DOHH2 (cell line): ENCODE measurements at regions not wholly inside any gene's neighbourhood (a gene's known extent, or its start where the extent isn't known, plus 50 kb on each side); places are given as distances from the start of the nearest gene placed in this dataset.

Source experiments
- H3F3A ChIP-seq: fragments of 200-600 bp; sonication (generic), shearing (Covaris generic); 2 replicates; pipeline ENCODE4 v1.6.0; 2016; ENCODE audit warnings: antibody characterized with exemption, mild to moderate bottlenecking; ENCODE audit not compliant: control insufficient read depth, insufficient read depth
- H3K27ac ChIP-seq: fragments of 200-600 bp; sonication (generic); 2 replicates; pipeline ENCODE4 v1.5.1; 2014; ENCODE audit warnings: low read depth, mild to moderate bottlenecking, low read length, moderate library complexity
- H3K27me3 ChIP-seq: fragments of 200-600 bp; sonication (generic); 2 replicates; pipeline ENCODE4 v1.6.1; 2014; ENCODE audit warnings: mild to moderate bottlenecking, low read length, mixed read lengths; ENCODE audit not compliant: control insufficient read depth
- H3K36me3 ChIP-seq: fragments of 200-600 bp; sonication (generic); 2 replicates; pipeline ENCODE4 v1.6.1; 2014; ENCODE audit warnings: mild to moderate bottlenecking, low read length, moderate library complexity, mixed read lengths; ENCODE audit not compliant: control insufficient read depth
- H3K4me1 ChIP-seq: fragments of 200-600 bp; sonication (generic); 2 replicates; pipeline ENCODE4 v1.6.1; 2014; ENCODE audit warnings: mild to moderate bottlenecking, low read length, mixed read lengths; ENCODE audit not compliant: control insufficient read depth
- H3K4me2 ChIP-seq: fragments of 200-600 bp; sonication (generic); 2 replicates; pipeline ENCODE4 v1.6.0; 2014; ENCODE audit warnings: mild to moderate bottlenecking, low read length, moderate library complexity
- H3K4me3 ChIP-seq: fragments of 200-600 bp; sonication (generic); 2 replicates; pipeline ENCODE4 v1.5.1; 2014; ENCODE audit warnings: mild to moderate bottlenecking, low read length, mixed read lengths
- H3K79me2 ChIP-seq: fragments of 200-600 bp; sonication (generic); 2 replicates; pipeline ENCODE4 v1.6.1; 2014; ENCODE audit warnings: mild to moderate bottlenecking, low read length, mixed read lengths; ENCODE audit not compliant: control insufficient read depth
- H3K9me2 ChIP-seq: fragments of 200-600 bp; sonication (generic); replicated peaks from 2 replicates; pipeline ENCODE4 v1.6.1; 2014; ENCODE audit warnings: mild to moderate bottlenecking, low read length, mixed read lengths; ENCODE audit not compliant: control insufficient read depth
- H3K9me3 ChIP-seq: fragments of 200-600 bp; sonication (generic); 2 replicates; pipeline ENCODE4 v1.6.1; 2014; ENCODE audit warnings: antibody characterized with exemption, low read length, mixed read lengths; ENCODE audit not compliant: control insufficient read depth, insufficient read depth
- H4K20me1 ChIP-seq: fragments of 200-600 bp; sonication (generic); 2 replicates; pipeline ENCODE4 v1.6.0; 2014; ENCODE audit warnings: low read depth, mild to moderate bottlenecking, antibody characterized with exemption, low read length, moderate library complexity; ENCODE audit not compliant: control insufficient read depth, insufficient read depth
- CTCF ChIP-seq: fragments of 200-600 bp; sonication (generic); IDR thresholded peaks from one replicate; pipeline ENCODE4 v1.5.1; 2014; ENCODE audit warnings: antibody characterized with exemption, mild to moderate bottlenecking, low read depth, low read length; ENCODE audit not compliant: poor library complexity, severe bottlenecking
- EZH2phosphoT487 ChIP-seq: fragments of 200-600 bp; sonication (generic); IDR thresholded peaks from 2 replicates; pipeline ENCODE4 v1.6.1; 2017; ENCODE audit warnings: borderline replicate concordance, mild to moderate bottlenecking, antibody characterized with exemption, low read length, moderate library complexity, mixed read lengths

- Histone ChIP-seq H3K4me2 (no peak overlapping the region), H3K9me2 (no peaks in the 10 kb centered on the region), H3K27ac (no peak overlapping the region), H4K20me1 (no peaks in the 10 kb centered on the region), H3K4me1 (no peaks in the 10 kb centered on the region), H3K9me3 (no peaks in the 10 kb centered on the region), H3K27me3 (no peaks in the 10 kb centered on the region), H3F3A (no peaks in the 10 kb centered on the region), H3K4me3 (no peak overlapping the region), H3K79me2 (no peaks in the 10 kb centered on the region), H3K36me3 (no peaks in the 10 kb centered on the region)
- no peak for TF ChIP-seq EZH2phosphoT487
- TF ChIP-seq CTCF, result no peak
These were observed 78.4 kb upstream of the S1PR1 start for GRCh38 chr1:101158424-101158823.

- Histone ChIP-seq H3K27me3 (no peaks in the 10 kb centered on the region), H3K27ac (no peak overlapping the region), H3F3A (no peaks in the 10 kb centered on the region), H3K79me2 (no peaks in the 10 kb centered on the region), H3K9me2 (no peaks in the 10 kb centered on the region), H3K9me3 (no peaks in the 10 kb centered on the region), H3K4me2 (no peak overlapping the region), H3K4me1 (no peaks in the 10 kb centered on the region), H3K36me3 (no peaks in the 10 kb centered on the region), H3K4me3 (no peak overlapping the region), H4K20me1 (no peaks in the 10 kb centered on the region)
- TF ChIP-seq EZH2phosphoT487, result no peak
- no peak for TF ChIP-seq CTCF
These were observed 82.3 kb upstream of the S1PR1 start for GRCh38 chr1:101154547-101154946.

GRCh38 chr1:101153692-101154091 lies 83.1 kb upstream of the S1PR1 start:
- TF ChIP-seq EZH2phosphoT487, result no peak
- TF ChIP-seq CTCF, result no peak
- Histone ChIP-seq H4K20me1 (no peaks in the 10 kb centered on the region), H3F3A (no peaks in the 10 kb centered on the region), H3K27me3 (no peaks in the 10 kb centered on the region), H3K27ac (no peak overlapping the region), H3K9me3 (no peaks in the 10 kb centered on the region), H3K9me2 (no peaks in the 10 kb centered on the region), H3K4me3 (no peak overlapping the region), H3K79me2 (no peaks in the 10 kb centered on the region), H3K4me1 (peaks cover 4% of the 10 kb centered on the region; the same call in 1 of the 2 replicates), H3K4me2 (no peak overlapping the region), H3K36me3 (no peaks in the 10 kb centered on the region)

GRCh38 chr1:101152633-101153032 lies 84.2 kb upstream of the S1PR1 start:
- H4K20me1 ChIP-seq, result no peaks in the 10 kb centered on the region
- H3K27me3 ChIP-seq, result no peaks in the 10 kb centered on the region
- H3K4me3 ChIP-seq, result no peak overlapping the region
- H3K36me3 ChIP-seq, result no peaks in the 10 kb centered on the region
- no peaks in the 10 kb centered on the region for H3F3A ChIP-seq
- TF ChIP-seq CTCF, result no peak
- TF ChIP-seq EZH2phosphoT487, result no peak
- H3K4me1 ChIP-seq, result peaks cover 4% of the 10 kb centered on the region; the same call in 1 of the 2 replicates
- no peaks in the 10 kb centered on the region for H3K9me3 ChIP-seq
- H3K4me2 ChIP-seq, result no peak overlapping the region
- no peaks in the 10 kb centered on the region for H3K79me2 ChIP-seq
- H3K27ac ChIP-seq, result no peak overlapping the region
- no peaks in the 10 kb centered on the region for H3K9me2 ChIP-seq
